Trophoblast cell (in vitro differentiated cells and primary cell): ENCODE measurements at regions not wholly inside any gene's neighbourhood (a gene's known extent, or its start where the extent isn't known, plus 50 kb on each side); places are given as distances from the start of the nearest gene placed in this dataset.

Experiments used
- DNase-seq, 2 donors: peaks; one replicate each; pipeline ENCODE4 v3.0.0-alpha.2; 2016
- H2AFZ ChIP-seq: 2 replicates; pipeline ENCODE4 v1.6.1; 2013; ENCODE audit warnings: low read length, moderate library complexity, mild to moderate bottlenecking; ENCODE audit not compliant: insufficient read depth, poor library complexity
- H2AK5ac ChIP-seq: 2 replicates; pipeline ENCODE4 v1.6.1; 2013; ENCODE audit warnings: mild to moderate bottlenecking, low read length
- H2BK120ac ChIP-seq: 2 replicates; pipeline ENCODE4 v1.6.1; 2013; ENCODE audit warnings: low read length, mild to moderate bottlenecking, moderate library complexity; ENCODE audit not compliant: insufficient read depth, poor library complexity
- H2BK12ac ChIP-seq: 2 replicates; pipeline ENCODE4 v1.6.1; 2013; ENCODE audit warnings: mild to moderate bottlenecking, low read length, moderate library complexity
- H2BK5ac ChIP-seq: 2 replicates; pipeline ENCODE4 v1.6.1; 2013; ENCODE audit warnings: low read length, low read depth, moderate library complexity, mild to moderate bottlenecking; ENCODE audit not compliant: poor library complexity
- H3K14ac ChIP-seq: 2 replicates; pipeline ENCODE4 v1.6.1; 2013; ENCODE audit warnings: mild to moderate bottlenecking, low read length
- H3K18ac ChIP-seq: 2 replicates; pipeline ENCODE4 v1.6.1; 2013; ENCODE audit warnings: mild to moderate bottlenecking, low read length
- H3K23ac ChIP-seq: 2 replicates; pipeline ENCODE4 v1.6.1; 2013; ENCODE audit warnings: low read length
- H3K27ac ChIP-seq: 2 replicates; pipeline ENCODE4 v1.5.1; 2013; ENCODE audit warnings: low read depth, mild to moderate bottlenecking, inconsistent platforms, low read length, moderate library complexity
- H3K27me3 ChIP-seq: 2 replicates; pipeline ENCODE4 v1.6.1; 2013; ENCODE audit warnings: inconsistent platforms, mild to moderate bottlenecking, low read length, moderate library complexity; ENCODE audit not compliant: insufficient read depth
- H3K36me3 ChIP-seq, 2 experiments: 1 replicate in 1 of 2; 2 replicates in 1 of 2; pipeline ENCODE4 v1.6.1; 2013; ENCODE audit warnings: low read length in 2 of 2, mild to moderate bottlenecking in 2 of 2, moderate library complexity in 1 of 2; ENCODE audit not compliant: insufficient read depth in 2 of 2, control insufficient read depth in 1 of 2
- H3K4ac ChIP-seq: 2 replicates; pipeline ENCODE4 v1.6.1; 2013; ENCODE audit warnings: low read depth, mild to moderate bottlenecking, low read length, moderate library complexity
- H3K4me1 ChIP-seq, 2 experiments: 1 replicate in 1 of 2; 2 replicates in 1 of 2; pipeline ENCODE4 v1.6.1; 2013; ENCODE audit warnings: low read length in 2 of 2, mild to moderate bottlenecking in 2 of 2, moderate library complexity in 1 of 2; ENCODE audit not compliant: insufficient read depth in 2 of 2, control insufficient read depth in 1 of 2
- H3K4me2 ChIP-seq: 2 replicates; pipeline ENCODE4 v1.6.1; 2013; ENCODE audit warnings: inconsistent platforms, mild to moderate bottlenecking, low read length, moderate library complexity
- H3K4me3 ChIP-seq: 2 replicates; pipeline ENCODE4 v1.5.1; 2013; ENCODE audit warnings: mild to moderate bottlenecking, low read depth, low read length, inconsistent platforms
- H3K79me1 ChIP-seq: one replicate; pipeline ENCODE4 v1.6.1; 2013; ENCODE audit warnings: low read length
- H3K79me2 ChIP-seq: 2 replicates; pipeline ENCODE4 v1.6.1; 2013; ENCODE audit warnings: low read length, mild to moderate bottlenecking; ENCODE audit not compliant: control insufficient read depth, insufficient read depth, poor library complexity
- H3K9ac ChIP-seq: 2 replicates; pipeline ENCODE4 v1.6.1; 2013; ENCODE audit warnings: mild to moderate bottlenecking, low read length
- H3K9me3 ChIP-seq: 2 replicates; pipeline ENCODE4 v1.6.1; 2013; ENCODE audit warnings: low read depth, mild to moderate bottlenecking, control low read depth, inconsistent platforms, low read length; ENCODE audit not compliant: insufficient read depth
- H4K12ac ChIP-seq: 2 replicates; pipeline ENCODE4 v1.6.1; 2013; ENCODE audit warnings: low read depth, mild to moderate bottlenecking, low read length, moderate library complexity
- H4K8ac ChIP-seq: 2 replicates; pipeline ENCODE4 v1.6.1; 2013; ENCODE audit warnings: low read depth, mild to moderate bottlenecking, low read length, moderate library complexity
- H4K91ac ChIP-seq: one replicate; pipeline ENCODE4 v1.6.1; 2013; ENCODE audit warnings: low read depth, mild to moderate bottlenecking, low read length, moderate library complexity
- WGBS: extraction: QIAGEN DNeasy Blood & Tissue Kit; methylation state at CpG from one replicate; pipeline ENCODE4 v1.1.7; 2013; ENCODE audit warnings: missing lambda C conversion rate; ENCODE audit not compliant: insufficient read length, insufficient coverage; ENCODE audit errors: extremely low coverage; 5-methylcytosine and 5-hydroxymethylcytosine counted together

GRCh38 chr10:113386005-113386404 lies 166.8 kb upstream of the HABP2 start:
- no peaks in the 10 kb centered on the region for H3K4me1 ChIP-seq
- no peak overlapping the region for H3K9ac ChIP-seq
- H3K79me2 ChIP-seq: no peaks in the 10 kb centered on the region
- H3K23ac ChIP-seq: no peak overlapping the region
- H2BK12ac ChIP-seq: no peak overlapping the region
- H3K4me2 ChIP-seq: no peak overlapping the region
- peak; percentile 69 to 78 for DNase-seq
- H3K27me3 ChIP-seq: no peaks in the 10 kb centered on the region
- H2BK120ac ChIP-seq: no peak overlapping the region
- no peak overlapping the region for H4K91ac ChIP-seq
- no peak overlapping the region for H3K18ac ChIP-seq
- no peak overlapping the region for H4K8ac ChIP-seq
- no peak overlapping the region for H2AK5ac ChIP-seq
- WGBS: no CpG with 5 or more reads among the region's 3 CpGs
- no peaks in the 10 kb centered on the region for H3K79me1 ChIP-seq
- no peak overlapping the region for H3K4ac ChIP-seq
- H2AFZ ChIP-seq: no peak overlapping the region
- no peaks in the 10 kb centered on the region for H3K36me3 ChIP-seq
- no peak overlapping the region for H3K4me3 ChIP-seq
- H2BK5ac ChIP-seq: no peak overlapping the region
- H4K12ac ChIP-seq: no peak overlapping the region
- H3K9me3 ChIP-seq: no peaks in the 10 kb centered on the region
- H3K14ac ChIP-seq: no peak overlapping the region
- no peak overlapping the region for H3K27ac ChIP-seq

GRCh38 chr10:113389969-113390368 lies 162.9 kb upstream of the HABP2 start:
- Histone ChIP-seq H3K79me1 (no peaks in the 10 kb centered on the region), H2AFZ (no peak overlapping the region), H2BK5ac (no peak overlapping the region), H4K91ac (no peak overlapping the region), H3K4me3 (no peak overlapping the region), H3K36me3 (no peaks in the 10 kb centered on the region), H2AK5ac (no peak overlapping the region), H3K23ac (no peak overlapping the region), H3K9me3 (no peaks in the 10 kb centered on the region), H3K27me3 (no peaks in the 10 kb centered on the region), H2BK120ac (no peak overlapping the region), H3K4me1 (no peaks in the 10 kb centered on the region), H2BK12ac (no peak overlapping the region), H3K4ac (no peak overlapping the region), H3K18ac (no peak overlapping the region), H3K14ac (no peak overlapping the region), H4K12ac (no peak overlapping the region), H3K27ac (no peak overlapping the region), H3K9ac (no peak overlapping the region), H3K79me2 (no peaks in the 10 kb centered on the region), H3K4me2 (no peak overlapping the region), H4K8ac (no peak overlapping the region)
- WGBS: no CpG with 5 or more reads among the region's 5 CpGs
- no peak for DNase-seq

- Histone ChIP-seq H2BK5ac (no peak overlapping the region), H4K91ac (no peak overlapping the region), H2BK12ac (no peak overlapping the region), H3K36me3 (no peaks in the 10 kb centered on the region), H3K79me1 (no peaks in the 10 kb centered on the region), H2BK120ac (no peak overlapping the region), H4K12ac (no peak overlapping the region), H3K4me1 (no peaks in the 10 kb centered on the region), H3K79me2 (no peaks in the 10 kb centered on the region), H4K8ac (no peak overlapping the region), H3K23ac (no peak overlapping the region), H3K14ac (no peak overlapping the region), H3K27ac (no peak overlapping the region), H3K9ac (no peak overlapping the region), H3K4me2 (no peak overlapping the region), H3K27me3 (no peaks in the 10 kb centered on the region), H3K18ac (no peak overlapping the region), H2AK5ac (no peak overlapping the region), H3K9me3 (no peaks in the 10 kb centered on the region), H3K4ac (no peak overlapping the region), H3K4me3 (no peak overlapping the region), H2AFZ (no peak overlapping the region)
- WGBS: no CpG with 5 or more reads among the region's 4 CpGs
- DNase-seq: no peak
Observed at GRCh38 chr10:113390896-113391295, 162.0 kb upstream of the HABP2 start.

DNA sequence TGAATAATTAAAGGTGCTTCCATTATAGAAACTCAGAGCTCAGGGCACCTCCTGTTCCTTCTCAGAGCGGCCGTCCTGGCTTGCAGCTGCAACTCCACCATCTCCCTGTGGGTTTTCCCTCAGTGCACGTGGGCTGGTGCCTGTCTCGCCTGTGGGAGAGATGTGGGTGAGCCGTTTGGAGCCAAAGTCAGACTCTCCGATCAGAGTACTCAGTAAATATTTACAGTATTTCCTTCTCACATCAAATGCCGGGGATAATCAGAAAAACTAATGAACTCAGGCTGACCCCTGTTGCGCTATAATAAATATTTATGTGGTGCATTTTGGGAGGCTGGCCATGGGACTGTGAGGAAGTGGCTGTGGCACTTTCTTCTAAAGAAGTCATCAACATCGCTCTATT lies 155.8 kb upstream of the HABP2 start:
- Histone ChIP-seq H3K9me3 (no peaks in the 10 kb centered on the region), H3K4ac (no peak overlapping the region), H4K8ac (no peak overlapping the region), H3K27ac (no peak overlapping the region), H2AK5ac (no peak overlapping the region), H3K18ac (no peak overlapping the region), H2BK120ac (no peak overlapping the region), H3K4me2 (no peak overlapping the region), H3K79me1 (no peaks in the 10 kb centered on the region), H2AFZ (no peak overlapping the region), H3K9ac (no peak overlapping the region), H3K4me1 (no peaks in the 10 kb centered on the region), H4K12ac (no peak overlapping the region), H4K91ac (no peak overlapping the region), H2BK12ac (no peak overlapping the region), H3K36me3 (no peaks in the 10 kb centered on the region), H3K4me3 (no peak overlapping the region), H3K23ac (no peak overlapping the region), H3K79me2 (no peaks in the 10 kb centered on the region), H3K14ac (no peak overlapping the region), H3K27me3 (no peaks in the 10 kb centered on the region), H2BK5ac (no peak overlapping the region)
- DNase-seq: no peak
- no CpG with 5 or more reads among the region's 9 CpGs for WGBS
